GM19351 (cell line): ENCODE measurements at regions not wholly inside any gene's neighbourhood (a gene's known extent, or its start where the extent isn't known, plus 50 kb on each side); places are given as distances from the start of the nearest gene placed in this dataset.
"Not testable (repeated sequence)": the region's sequence is repeated elsewhere in the genome, so short reads cannot be mapped to it uniquely, and the experiment has no call there.

Source experiments
- ATAC-seq: cut with Tn5 transposase; IDR thresholded peaks from one replicate; pipeline ENCODE4 v1.9.1; 2021; ENCODE audit warnings: mild to moderate bottlenecking, moderate library complexity; ENCODE audit not compliant: unreplicated experiment

GRCh38 chr1:57536749-57537423 is 113.0 kb upstream of the DAB1 start:
- no peak for ATAC-seq

- ATAC-seq = no peak
Measured at GRCh38 chr1:57532299-57532698, 108.4 kb upstream of the DAB1 start.

GRCh38 chr1:57530911-57531260 is 107.0 kb upstream of the DAB1 start:
- ATAC-seq = not testable (repeated sequence)

- ATAC-seq = no peak
Measured at GRCh38 chr1:57530206-57530910, 106.5 kb upstream of the DAB1 start.

- no peak for ATAC-seq
Measured at GRCh38 chr1:57522575-57522974, 98.7 kb upstream of the DAB1 start.

- no peak for ATAC-seq
Measured at GRCh38 chr1:57520743-57521515, 97.1 kb upstream of the DAB1 start.

GRCh38 chr1:57518496-57518895 is 94.6 kb upstream of the DAB1 start:
- ATAC-seq = no peak

GRCh38 chr1:57517587-57518374 is 93.9 kb upstream of the DAB1 start:
- ATAC-seq = no peak

- ATAC-seq = no peak
Measured at GRCh38 chr1:57512386-57512785, 88.5 kb upstream of the DAB1 start.

- no peak for ATAC-seq
Measured at GRCh38 chr1:57506941-57507340, 83.1 kb upstream of the DAB1 start.

- ATAC-seq = no peak
Measured at GRCh38 chr1:57503337-57503736, 79.5 kb upstream of the DAB1 start.

GRCh38 chr1:57500136-57500830 is 76.4 kb upstream of the DAB1 start:
- ATAC-seq = no peak

GRCh38 chr1:57494530-57495079 is 70.7 kb upstream of the DAB1 start:
- ATAC-seq = no peak

- ATAC-seq = no peak
Measured at GRCh38 chr1:57492586-57493226, 68.8 kb upstream of the DAB1 start.

- no peak for ATAC-seq
Measured at GRCh38 chr1:57489358-57490036, 65.6 kb upstream of the DAB1 start.

- no peak for ATAC-seq
Measured at GRCh38 chr1:57485643-57486042, 61.8 kb upstream of the DAB1 start.

- no peak for ATAC-seq
Measured at GRCh38 chr1:57483954-57484353, 60.1 kb upstream of the DAB1 start.

GRCh38 chr1:57479471-57479870 is 55.6 kb upstream of the DAB1 start:
- ATAC-seq = no peak

- no peak for ATAC-seq
Measured at GRCh38 chr1:57475366-57475765, 51.5 kb upstream of the DAB1 start.
